Fibroblast of the aortic adventitia (primary cell): ENCODE measurements at regions not wholly inside any gene's neighbourhood (a gene's known extent, or its start where the extent isn't known, plus 50 kb on each side); places are given as distances from the start of the nearest gene placed in this dataset.

ENCODE experiments used
- DNase-seq: peaks from one replicate; pipeline ENCODE4 v3.0.0-alpha.2; 2010; ENCODE audit warnings: low read depth
- H3K4me3 ChIP-seq: 2 replicates; pipeline ENCODE4 v1.5.1; 2011; ENCODE audit warnings: low read depth, mild to moderate bottlenecking, control low read depth, low read length, moderate library complexity
- TF ChIP-seq, protein P1 (sequence below): IDR thresholded peaks from 2 replicates; pipeline ENCODE4 v1.5.1; 2011; ENCODE audit warnings: mild to moderate bottlenecking, low read length, control low read depth, inconsistent platforms; ENCODE audit not compliant: insufficient read depth

DNA sequence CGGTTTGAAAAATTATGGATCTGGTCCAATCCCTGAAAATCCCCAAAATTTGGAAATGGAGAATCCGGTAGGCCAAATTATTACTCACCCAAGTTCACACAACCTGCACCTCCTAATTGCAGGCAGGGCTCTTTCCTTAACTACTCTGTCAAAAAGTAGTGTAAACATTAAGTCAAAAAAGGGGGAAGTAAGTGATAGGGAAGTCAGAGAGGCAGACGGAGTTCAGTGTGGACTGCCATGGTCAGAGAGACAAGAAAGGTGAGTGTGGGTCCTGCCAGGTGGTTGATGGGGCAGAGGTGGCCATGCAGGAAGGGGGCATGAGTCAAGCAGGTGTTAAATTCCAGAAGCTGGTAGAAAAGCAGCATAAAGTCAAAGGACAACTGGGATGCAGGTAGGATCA is 83.5 kb upstream of the CALM2 start:
- H3K4me3 ChIP-seq: no peak overlapping the region
- TF ChIP-seq, protein P1, sequence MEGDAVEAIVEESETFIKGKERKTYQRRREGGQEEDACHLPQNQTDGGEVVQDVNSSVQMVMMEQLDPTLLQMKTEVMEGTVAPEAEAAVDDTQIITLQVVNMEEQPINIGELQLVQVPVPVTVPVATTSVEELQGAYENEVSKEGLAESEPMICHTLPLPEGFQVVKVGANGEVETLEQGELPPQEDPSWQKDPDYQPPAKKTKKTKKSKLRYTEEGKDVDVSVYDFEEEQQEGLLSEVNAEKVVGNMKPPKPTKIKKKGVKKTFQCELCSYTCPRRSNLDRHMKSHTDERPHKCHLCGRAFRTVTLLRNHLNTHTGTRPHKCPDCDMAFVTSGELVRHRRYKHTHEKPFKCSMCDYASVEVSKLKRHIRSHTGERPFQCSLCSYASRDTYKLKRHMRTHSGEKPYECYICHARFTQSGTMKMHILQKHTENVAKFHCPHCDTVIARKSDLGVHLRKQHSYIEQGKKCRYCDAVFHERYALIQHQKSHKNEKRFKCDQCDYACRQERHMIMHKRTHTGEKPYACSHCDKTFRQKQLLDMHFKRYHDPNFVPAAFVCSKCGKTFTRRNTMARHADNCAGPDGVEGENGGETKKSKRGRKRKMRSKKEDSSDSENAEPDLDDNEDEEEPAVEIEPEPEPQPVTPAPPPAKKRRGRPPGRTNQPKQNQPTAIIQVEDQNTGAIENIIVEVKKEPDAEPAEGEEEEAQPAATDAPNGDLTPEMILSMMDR: no peak
- DNase-seq: no peak

DNA sequence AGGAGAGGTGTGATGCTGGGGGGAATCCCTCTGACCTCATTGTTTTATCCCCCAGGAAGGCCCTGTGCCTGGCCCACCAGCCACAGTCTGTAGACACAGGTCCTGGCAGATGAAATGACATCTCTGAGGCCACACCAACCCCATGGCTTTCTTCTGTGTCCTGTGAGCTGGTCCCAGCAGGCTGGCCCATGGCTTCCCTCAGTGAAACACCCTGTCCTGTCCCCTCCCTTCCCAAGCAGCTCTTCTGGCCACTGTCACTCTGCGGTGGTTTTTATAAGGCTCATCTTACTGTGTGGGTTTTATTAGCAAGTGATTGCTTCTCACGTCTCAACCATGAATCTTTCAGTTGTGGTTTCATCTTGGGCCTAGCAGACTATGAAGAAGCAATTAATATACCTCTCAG is 81.6 kb upstream of the CALM2 start:
- TF ChIP-seq, protein P1: no peak
- DNase-seq: no peak
- no peak overlapping the region for H3K4me3 ChIP-seq

DNA sequence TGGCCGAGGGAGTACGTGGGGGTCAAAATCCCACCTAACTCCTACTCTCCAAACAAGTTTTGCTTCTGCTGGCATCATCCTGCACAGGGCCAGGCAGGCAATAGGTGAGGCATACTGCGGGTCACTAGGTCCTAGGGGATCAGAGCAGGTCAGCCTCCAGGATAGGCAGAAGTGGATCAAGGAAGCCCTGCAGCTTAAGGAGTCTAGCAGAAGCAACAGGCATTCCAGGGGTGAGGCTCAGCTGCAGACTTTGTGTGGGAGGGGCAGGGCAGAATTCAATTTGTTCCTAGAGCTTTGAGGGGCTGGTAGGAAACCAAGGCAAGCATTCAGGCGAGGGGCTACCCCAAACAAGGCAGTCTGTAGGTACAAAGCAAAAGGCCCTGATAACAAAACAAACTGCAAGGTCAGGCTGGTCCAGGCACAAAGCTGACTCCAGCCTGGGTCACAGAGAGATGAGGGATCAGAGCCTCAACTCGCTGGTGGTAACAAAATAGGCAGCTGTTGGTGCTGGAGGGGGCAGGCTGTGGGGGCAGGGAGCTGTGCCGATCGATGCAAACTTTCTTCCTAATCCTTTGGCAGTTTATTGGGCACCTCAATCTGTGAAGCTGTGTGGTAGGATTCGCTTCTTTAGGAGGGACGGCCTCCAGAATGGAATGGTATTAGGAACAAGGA is 80.2 kb upstream of the CALM2 start:
- TF ChIP-seq, protein P1: no peak
- DNase-seq: no peak
- H3K4me3 ChIP-seq: no peak overlapping the region

DNA sequence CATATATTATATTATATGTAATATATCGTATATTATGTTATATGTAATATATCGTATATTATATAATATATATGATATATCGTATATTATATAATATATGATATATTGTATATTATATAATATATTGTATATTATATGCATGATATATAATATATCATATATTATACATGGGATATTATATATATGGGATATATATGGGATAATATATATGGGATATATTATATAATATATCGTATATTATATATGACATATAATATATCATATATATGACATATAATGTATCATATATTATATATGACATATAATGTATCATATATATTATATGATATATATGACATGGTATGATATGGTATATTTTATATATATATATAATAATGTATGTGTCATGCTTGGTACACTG is 79.5 kb upstream of the CALM2 start:
- TF ChIP-seq, protein P1: no peak
- H3K4me3 ChIP-seq: no peak overlapping the region
- DNase-seq: no peak

DNA sequence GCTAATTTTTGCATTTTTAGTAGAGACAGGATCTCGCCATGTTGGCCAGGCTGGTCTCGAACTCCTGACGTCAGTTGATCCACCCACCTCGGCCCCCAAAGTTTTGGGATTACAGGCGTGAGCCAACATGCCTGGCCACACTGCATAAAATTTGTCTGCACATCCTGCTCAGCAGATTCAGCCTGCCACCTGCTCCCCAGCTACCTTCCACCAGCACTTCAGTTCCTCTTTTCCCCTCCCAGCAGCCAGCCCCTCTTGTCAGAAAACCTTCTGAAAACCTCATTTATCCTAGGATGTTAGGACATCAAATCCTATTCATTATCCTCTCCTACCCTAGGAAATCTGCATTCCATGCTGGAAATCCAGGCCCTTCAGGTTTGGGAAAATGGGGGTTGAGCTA is 78.2 kb upstream of the CALM2 start:
- DNase-seq: no peak
- H3K4me3 ChIP-seq: no peak overlapping the region
- TF ChIP-seq, protein P1: no peak

DNA sequence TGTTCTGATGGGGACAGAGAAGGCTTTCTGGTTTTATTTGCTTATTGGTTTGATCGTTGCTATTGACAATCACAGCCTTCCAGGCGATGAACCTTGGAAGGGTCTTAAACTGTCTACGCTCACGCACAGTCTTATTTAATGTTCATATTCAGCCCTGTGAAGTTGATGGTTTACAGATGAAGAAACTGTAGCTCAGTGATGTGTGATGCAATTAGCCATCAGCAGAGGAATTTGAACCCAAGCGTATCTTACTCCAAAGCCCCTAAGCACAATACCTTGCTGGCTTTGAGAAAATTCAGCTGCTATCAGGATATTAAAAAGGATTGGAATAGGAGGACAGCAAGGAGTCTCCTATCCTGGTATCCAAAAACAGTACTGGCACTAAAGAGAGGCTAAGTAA is 77.1 kb upstream of the CALM2 start:
- no peak overlapping the region for H3K4me3 ChIP-seq
- DNase-seq: no peak
- TF ChIP-seq, protein P1: no peak

DNA sequence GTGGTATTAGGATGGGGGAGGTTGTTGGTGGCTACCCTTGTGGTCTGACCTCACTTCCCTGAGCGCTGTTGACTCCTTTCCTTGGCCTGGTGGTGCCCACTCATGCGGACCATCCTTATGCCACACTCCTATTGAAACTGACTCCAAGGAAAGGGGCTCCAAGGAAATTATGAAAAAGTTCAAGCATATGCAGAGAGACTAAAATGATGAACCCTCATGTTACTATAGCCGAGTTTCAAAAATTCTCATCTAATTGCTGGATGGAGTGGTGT is 75.0 kb upstream of the CALM2 start:
- H3K4me3 ChIP-seq: no peak overlapping the region
- TF ChIP-seq, protein P1: no peak
- DNase-seq: no peak
